ENCODE measurements at regions not wholly inside any gene's neighbourhood (a gene's known extent, or its start where the extent isn't known, plus 50 kb on each side); places are given as distances from the start of the nearest gene placed in this dataset.
"Not testable (repeated sequence)": the region's sequence is repeated elsewhere in the genome, so short reads cannot be mapped to it uniquely, and the experiment has no call there.

- no peak for DNase-seq
These were observed 583.9 kb downstream of the NTRK3 start for GRCh38 chr15:87672309-87673288.

- no peak for DNase-seq
These were observed 585.2 kb downstream of the NTRK3 start for GRCh38 chr15:87671289-87671688.

- no peak for DNase-seq
These were observed 586.7 kb downstream of the NTRK3 start for GRCh38 chr15:87669846-87670245.

- DNase-seq: not testable (repeated sequence)
These were observed 587.6 kb downstream of the NTRK3 start for GRCh38 chr15:87668768-87669564.

GRCh38 chr15:87667643-87668042 lies 588.9 kb downstream of the NTRK3 start:
- DNase-seq: no peak

GRCh38 chr15:87662575-87662974 lies 594.0 kb downstream of the NTRK3 start:
- no peak for DNase-seq

GRCh38 chr15:87661454-87662355 lies 594.8 kb downstream of the NTRK3 start:
- no peak for DNase-seq

- DNase-seq: no peak
These were observed 596.0 kb downstream of the NTRK3 start for GRCh38 chr15:87660251-87661129.

GRCh38 chr15:87656372-87656771 lies 600.2 kb downstream of the NTRK3 start:
- DNase-seq: no peak

- no peak for DNase-seq
These were observed 602.9 kb downstream of the NTRK3 start for GRCh38 chr15:87653646-87654045.

GRCh38 chr15:87649175-87649574 lies 607.4 kb downstream of the NTRK3 start:
- DNase-seq: no peak

GRCh38 chr15:87648278-87648677 lies 608.3 kb downstream of the NTRK3 start:
- DNase-seq: no peak

- DNase-seq: no peak
These were observed 610.8 kb downstream of the NTRK3 start for GRCh38 chr15:87645723-87646122.

- DNase-seq: peak; percentile 11
These were observed 613.5 kb downstream of the NTRK3 start for GRCh38 chr15:87642997-87643396.

GRCh38 chr15:87639305-87640011 lies 617.1 kb downstream of the NTRK3 start:
- no peak for DNase-seq

GRCh38 chr15:87638554-87639083 lies 617.9 kb downstream of the NTRK3 start:
- DNase-seq: no peak

- DNase-seq: no peak
These were observed 622.2 kb downstream of the NTRK3 start for GRCh38 chr15:87634361-87634760.

GRCh38 chr15:87633525-87633924 lies 623.0 kb downstream of the NTRK3 start:
- no peak for DNase-seq

GRCh38 chr15:87632364-87632763 lies 624.2 kb downstream of the NTRK3 start:
- DNase-seq: no peak

- no peak for DNase-seq
These were observed 624.8 kb downstream of the NTRK3 start for GRCh38 chr15:87631775-87632174.

- DNase-seq: no peak
These were observed 625.4 kb downstream of the NTRK3 start for GRCh38 chr15:87631093-87631492.

All from activated naive CD4-positive, alpha-beta T cell treated with Interleukin-2 at 50 U/mL for 16 hours (primary cell).